ENCODE measurements at regions not wholly inside any gene's neighbourhood (a gene's known extent, or its start where the extent isn't known, plus 50 kb on each side); places are given as distances from the start of the nearest gene placed in this dataset.

GRCh38 chr7:18408461-18408860, 87.1 kb upstream of the HDAC9 start:
- TF ChIP-seq CTCF (tag by site-specific recombination; IDR thresholded peaks at IDR 0.05) (no peak), TRIM28 (IDR thresholded peaks at IDR 0.05; ENCODE audit: borderline replicate concordance, low read length) (no peak), REST (tag by site-specific recombination; IDR thresholded peaks at IDR 0.05) (no peak)
